C4-2B (cell line): ENCODE measurements at regions not wholly inside any gene's neighbourhood (a gene's known extent, or its start where the extent isn't known, plus 50 kb on each side); places are given as distances from the start of the nearest gene placed in this dataset.

Source experiments
- ZFX ChIP-seq: fragments of 450-650 bp; IDR thresholded peaks from 2 replicates; pipeline ENCODE4 v1.6.1; 2017
- TF ChIP-seq, protein P1 (sequence below): fragments of 450-650 bp; conservative IDR thresholded peaks from 2 replicates; pipeline ENCODE4 v1.5.1; 2017; ENCODE audit warnings: mild to moderate bottlenecking

DNA sequence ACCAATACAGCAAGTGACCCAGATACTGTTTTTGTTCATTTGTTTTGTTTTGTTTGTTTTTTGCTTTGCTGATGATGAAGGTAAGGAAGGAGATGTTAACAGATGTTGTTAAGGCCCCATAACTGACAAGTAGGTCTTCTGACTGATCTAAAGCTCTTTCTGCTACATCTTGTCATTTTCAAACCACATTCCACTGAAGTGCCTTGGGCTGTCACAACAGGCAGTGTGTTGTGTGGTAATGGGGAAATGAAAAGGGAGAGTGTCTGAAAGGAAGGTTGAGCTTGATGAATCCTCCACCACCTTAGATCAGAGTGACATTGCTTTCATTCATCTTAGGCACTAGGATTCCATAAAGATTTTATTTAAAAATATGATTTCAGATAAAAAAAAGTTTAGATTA, 479.4 kb upstream of the SYNCRIP start:
- TF ChIP-seq, protein P1, sequence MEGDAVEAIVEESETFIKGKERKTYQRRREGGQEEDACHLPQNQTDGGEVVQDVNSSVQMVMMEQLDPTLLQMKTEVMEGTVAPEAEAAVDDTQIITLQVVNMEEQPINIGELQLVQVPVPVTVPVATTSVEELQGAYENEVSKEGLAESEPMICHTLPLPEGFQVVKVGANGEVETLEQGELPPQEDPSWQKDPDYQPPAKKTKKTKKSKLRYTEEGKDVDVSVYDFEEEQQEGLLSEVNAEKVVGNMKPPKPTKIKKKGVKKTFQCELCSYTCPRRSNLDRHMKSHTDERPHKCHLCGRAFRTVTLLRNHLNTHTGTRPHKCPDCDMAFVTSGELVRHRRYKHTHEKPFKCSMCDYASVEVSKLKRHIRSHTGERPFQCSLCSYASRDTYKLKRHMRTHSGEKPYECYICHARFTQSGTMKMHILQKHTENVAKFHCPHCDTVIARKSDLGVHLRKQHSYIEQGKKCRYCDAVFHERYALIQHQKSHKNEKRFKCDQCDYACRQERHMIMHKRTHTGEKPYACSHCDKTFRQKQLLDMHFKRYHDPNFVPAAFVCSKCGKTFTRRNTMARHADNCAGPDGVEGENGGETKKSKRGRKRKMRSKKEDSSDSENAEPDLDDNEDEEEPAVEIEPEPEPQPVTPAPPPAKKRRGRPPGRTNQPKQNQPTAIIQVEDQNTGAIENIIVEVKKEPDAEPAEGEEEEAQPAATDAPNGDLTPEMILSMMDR: no peak
- TF ChIP-seq ZFX: no peak
